ENCODE measurements at regions not wholly inside any gene's neighbourhood (a gene's known extent, or its start where the extent isn't known, plus 50 kb on each side); places are given as distances from the start of the nearest gene placed in this dataset.

DNA sequence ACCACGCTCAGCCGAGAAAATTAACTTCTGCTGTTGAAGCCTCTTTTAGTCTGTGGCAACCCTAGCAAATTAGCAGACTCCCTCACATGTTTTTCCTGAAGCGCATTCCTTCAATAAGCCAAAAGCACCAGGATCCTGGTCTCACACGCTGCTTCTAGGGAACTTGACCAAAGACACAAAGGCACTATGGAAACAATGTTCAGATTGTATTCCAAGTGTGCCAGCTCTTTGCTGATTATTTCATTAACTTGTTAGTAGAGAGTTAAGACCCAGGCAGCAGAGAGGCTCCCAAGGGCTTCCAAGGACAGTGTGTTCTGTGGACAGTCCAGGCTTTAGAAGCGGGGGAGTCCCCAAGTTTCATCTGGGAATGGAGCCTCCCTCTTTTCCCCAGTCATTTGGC, 94.4 kb upstream of the BASP1 start:
- Histone ChIP-seq H3K9me3 (replicated peaks; ENCODE audit: control insufficient read depth, insufficient read depth, low read depth, low read length) (no peaks in the 10 kb centered on the region), H3K4me3 (no peak overlapping the region), H3K36me3 (ENCODE audit: control insufficient read depth, insufficient read depth, low read length) (no peaks in the 10 kb centered on the region), H3K9me1 (ENCODE audit: control insufficient read depth, insufficient read depth, low read length) (no peaks in the 10 kb centered on the region), H3K27ac (ENCODE audit: extremely low read depth, low read depth, low read length) (no peak overlapping the region), H3K9ac (ENCODE audit: insufficient read depth in 1 of 2, low read depth in 2 of 2, low read length in 2 of 2) (no peak overlapping the region), H3K4me2 (ENCODE audit: insufficient read depth, low read length) (no peak overlapping the region), H3K79me2 (ENCODE audit: control insufficient read depth, insufficient read depth, low read length) (no peaks in the 10 kb centered on the region), H2AFZ (ENCODE audit: low read depth, low read length) (no peak overlapping the region), H3K27me3 (ENCODE audit: control insufficient read depth in 2 of 2, insufficient read depth in 2 of 2, low read length in 2 of 2) (no peaks in the 10 kb centered on the region; a peak in 1 of 5 replicates), H3K4me1 (replicated peaks in 1 of 2; ENCODE audit: control insufficient read depth in 2 of 2, insufficient read depth in 2 of 2, low read length in 2 of 2) (no peaks in the 10 kb centered on the region; a peak in 1 of 5 replicates), H4K20me1 (replicated peaks; ENCODE audit: control insufficient read depth, insufficient read depth, low read length) (no peaks in the 10 kb centered on the region)
- in situ Hi-C loops (cut with MboI), result no loop called here
- intact Hi-C loops (cut with micrococcal nuclease), result no loop called here
- DNase-seq (ENCODE audit: extremely low read depth in 1 of 4, low spot score in 3 of 4) (no peak), ATAC-seq (no peak), FAIRE-seq (no peak)
- CTCF ChIA-PET (ENCODE audit: low intra/inter-chr PET ratio), result no interaction called here
- POLR2A ChIA-PET, result no interaction called here
- BruUV-seq (replicated peaks), result no TSS peak
- TF ChIP-seq SLC30A9 (CRISPR knock-in tag; IDR thresholded peaks at IDR 0.05) (no peak), LEF1 (IDR thresholded peaks at IDR 0.05) (no peak), EHMT2 (IDR thresholded peaks at IDR 0.05) (no peak), STAG1 (CRISPR knock-in tag; IDR thresholded peaks at IDR 0.05; ENCODE audit: borderline replicate concordance) (no peak), TARDBP (IDR thresholded peaks at IDR 0.05) (no peak), HSF4 (CRISPR knock-in tag; IDR thresholded peaks at IDR 0.05; ENCODE audit: borderline replicate concordance) (no peak), ZNF696 (CRISPR knock-in tag; conservative IDR thresholded peaks at IDR 0.05) (no peak), ZNF764 (CRISPR knock-in tag; IDR thresholded peaks at IDR 0.05; ENCODE audit: low read depth) (no peak), RAD21 (CRISPR knock-in tag; conservative IDR thresholded peaks at IDR 0.05 in 1 of 2, IDR thresholded peaks at IDR 0.05 in 1 of 2) (no peak), HOXB6 (CRISPR knock-in tag; IDR thresholded peaks at IDR 0.05; ENCODE audit: borderline replicate concordance) (no peak), ZNF12 (CRISPR knock-in tag; IDR thresholded peaks at IDR 0.05) (no peak), ZNF445 (CRISPR knock-in tag; IDR thresholded peaks at IDR 0.05; ENCODE audit: low read depth) (no peak), SP1 (CRISPR knock-in tag; IDR thresholded peaks at IDR 0.05) (no peak), ZBTB33 (CRISPR knock-in tag; IDR thresholded peaks at IDR 0.05) (no peak), CREB1 (IDR thresholded peaks at IDR 0.05) (no peak), CREB1 (CRISPR knock-in tag; IDR thresholded peaks at IDR 0.05) (no peak)
- TF ChIP-seq, protein P1, sequence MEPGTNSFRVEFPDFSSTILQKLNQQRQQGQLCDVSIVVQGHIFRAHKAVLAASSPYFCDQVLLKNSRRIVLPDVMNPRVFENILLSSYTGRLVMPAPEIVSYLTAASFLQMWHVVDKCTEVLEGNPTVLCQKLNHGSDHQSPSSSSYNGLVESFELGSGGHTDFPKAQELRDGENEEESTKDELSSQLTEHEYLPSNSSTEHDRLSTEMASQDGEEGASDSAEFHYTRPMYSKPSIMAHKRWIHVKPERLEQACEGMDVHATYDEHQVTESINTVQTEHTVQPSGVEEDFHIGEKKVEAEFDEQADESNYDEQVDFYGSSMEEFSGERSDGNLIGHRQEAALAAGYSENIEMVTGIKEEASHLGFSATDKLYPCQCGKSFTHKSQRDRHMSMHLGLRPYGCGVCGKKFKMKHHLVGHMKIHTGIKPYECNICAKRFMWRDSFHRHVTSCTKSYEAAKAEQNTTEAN (CRISPR knock-in tag; IDR thresholded peaks at IDR 0.05), result no peak
- WGBS (ENCODE audit: insufficient coverage, low coverage, missing lambda C conversion rate), result 7% methylated on average over 5 of the region's 5 CpGs
